GM23338 (cell line): ENCODE measurements at regions not wholly inside any gene's neighbourhood (a gene's known extent, or its start where the extent isn't known, plus 50 kb on each side); places are given as distances from the start of the nearest gene placed in this dataset.

ENCODE experiments used
- ATAC-seq: fragments of 200-7000 bp; cut with Tn5 transposase; 3 replicates; pipeline ENCODE4 v1.9.1; 2020
- DNase-seq: peaks from one replicate; pipeline ENCODE4 v3.0.0-alpha.2; 2015; ENCODE audit warnings: low spot score
- H2AFZ ChIP-seq: fragments of 200-600 bp; sonication (generic); 2 replicates; pipeline ENCODE4 v1.8.0; 2016; ENCODE audit warnings: antibody characterized with exemption, mild to moderate bottlenecking, moderate library complexity
- H3F3A ChIP-seq: fragments of 200-600 bp; sonication (generic); replicated peaks from 2 replicates; pipeline ENCODE4 v1.8.0; 2017; ENCODE audit warnings: antibody characterized with exemption, mixed run types, low read depth
- H3K27ac ChIP-seq: fragments of 200-600 bp; sonication (generic); 2 replicates; pipeline ENCODE4 v1.6.1; 2016; ENCODE audit warnings: low read depth
- H3K27me3 ChIP-seq: fragments of 200-600 bp; sonication (generic); 2 replicates; pipeline ENCODE4 v1.8.0; 2016; ENCODE audit warnings: mild to moderate bottlenecking, mixed run types, moderate library complexity; ENCODE audit not compliant: insufficient read depth
- H3K36me3 ChIP-seq: fragments of 200-600 bp; sonication (generic); 2 replicates; pipeline ENCODE4 v1.8.0; 2016; ENCODE audit warnings: mild to moderate bottlenecking; ENCODE audit not compliant: insufficient read depth
- H3K4me1 ChIP-seq: fragments of 200-600 bp; sonication (generic); 2 replicates; pipeline ENCODE4 v1.8.0; 2016; ENCODE audit warnings: mild to moderate bottlenecking, moderate library complexity; ENCODE audit not compliant: insufficient read depth
- H3K4me2 ChIP-seq: fragments of 200-600 bp; sonication (generic); 2 replicates; pipeline ENCODE4 v1.7.1; 2017; ENCODE audit warnings: mixed run types
- H3K4me3 ChIP-seq: fragments of 200-600 bp; sonication (generic); 2 replicates; pipeline ENCODE4 v1.6.1; 2016; ENCODE audit warnings: mixed run types
- H3K79me2 ChIP-seq: fragments of 200-600 bp; sonication (generic); replicated peaks from 2 replicates; pipeline ENCODE4 v1.8.0; 2017; ENCODE audit warnings: mild to moderate bottlenecking; ENCODE audit not compliant: insufficient read depth
- H3K9me2 ChIP-seq: fragments of 200-600 bp; sonication (generic); 2 replicates; pipeline ENCODE4 v1.8.0; 2017; ENCODE audit not compliant: insufficient read depth
- H4K20me1 ChIP-seq: fragments of 200-600 bp; sonication (generic); replicated peaks from 2 replicates; pipeline ENCODE4 v1.8.0; 2017; ENCODE audit warnings: mild to moderate bottlenecking; ENCODE audit not compliant: insufficient read depth
- H3K27ac Mint-ChIP-seq: 2 replicates; pipeline ENCODE4 v1.8.0; 2020; ENCODE audit warnings: inconsistent platforms, mild to moderate bottlenecking, moderate library complexity, mixed read lengths
- H3K27me3 Mint-ChIP-seq: 3 replicates; pipeline ENCODE4 v1.8.0; 2022; ENCODE audit warnings: low read depth, mild to moderate bottlenecking, moderate library complexity, mixed read lengths, inconsistent platforms; ENCODE audit not compliant: insufficient read depth, poor library complexity
- H3K36me3 Mint-ChIP-seq: 3 replicates; pipeline ENCODE4 v1.8.0; 2021; ENCODE audit warnings: low read depth, mild to moderate bottlenecking, inconsistent platforms, moderate library complexity, mixed read lengths
- H3K4me1 Mint-ChIP-seq: 3 replicates; pipeline ENCODE4 v1.8.0; 2020; ENCODE audit warnings: mild to moderate bottlenecking, inconsistent platforms, mixed read lengths
- H3K4me3 Mint-ChIP-seq: 3 replicates; pipeline ENCODE4 v1.8.0; 2021; ENCODE audit warnings: moderate library complexity, mild to moderate bottlenecking, inconsistent platforms, mixed read lengths
- H3K9me3 Mint-ChIP-seq: 3 replicates; pipeline ENCODE4 v1.8.0; 2020; ENCODE audit warnings: moderate library complexity, mild to moderate bottlenecking, inconsistent platforms, mixed read lengths
- CREB1 ChIP-seq: fragments of 250-450 bp; sonication (Bioruptor Pico); IDR thresholded peaks from 2 replicates; pipeline ENCODE4 v1.5.0; 2020; ENCODE audit warnings: low read depth, mild to moderate bottlenecking, moderate library complexity
- EZH2 ChIP-seq: fragments of 200-600 bp; sonication (generic); IDR thresholded peaks from one replicate; pipeline ENCODE4 v1.8.0; 2017; ENCODE audit warnings: antibody characterized with exemption, mild to moderate bottlenecking, low read depth; ENCODE audit not compliant: unreplicated experiment
- EZH2phosphoT487 ChIP-seq: fragments of 200-600 bp; sonication (generic); IDR thresholded peaks from one replicate; pipeline ENCODE4 v1.8.1; 2018; ENCODE audit warnings: antibody characterized with exemption; ENCODE audit not compliant: unreplicated experiment
- JUNB ChIP-seq: IDR thresholded peaks from one replicate; pipeline ENCODE4 v1.6.1; 2016; ENCODE audit warnings: antibody characterized with exemption; ENCODE audit not compliant: unreplicated experiment
- NANOG ChIP-seq: IDR thresholded peaks from 2 replicates; pipeline ENCODE4 v1.6.1; 2016; ENCODE audit warnings: antibody characterized with exemption, borderline replicate concordance
- POLR2AphosphoS5 ChIP-seq: IDR thresholded peaks from 2 replicates; pipeline ENCODE4 v1.6.1; 2016; ENCODE audit warnings: antibody characterized with exemption, low read depth
- STAT1 ChIP-seq: IDR thresholded peaks from one replicate; pipeline ENCODE4 v1.6.1; 2016; ENCODE audit warnings: antibody characterized with exemption; ENCODE audit not compliant: unreplicated experiment
- ZNF114 ChIP-seq: fragments of 250-450 bp; sonication (Bioruptor Pico); IDR thresholded peaks from 2 replicates; pipeline ENCODE4 v1.5.0; 2020; ENCODE audit warnings: mild to moderate bottlenecking, moderate library complexity
- ZNF331 ChIP-seq: fragments of 250-450 bp; sonication (Bioruptor Pico); IDR thresholded peaks from 2 replicates; pipeline ENCODE4 v1.5.0; 2020; ENCODE audit warnings: low read depth, mild to moderate bottlenecking, moderate library complexity
- TF ChIP-seq, protein P1 (sequence below): fragments of 250-450 bp; sonication (Bioruptor Pico); IDR thresholded peaks from 2 replicates; pipeline ENCODE4 v1.5.0; 2020; ENCODE audit warnings: mild to moderate bottlenecking, moderate library complexity
- TF ChIP-seq, protein P2 (sequence below): IDR thresholded peaks from one replicate; pipeline ENCODE4 v1.6.1; 2018; ENCODE audit warnings: antibody characterized with exemption; ENCODE audit not compliant: unreplicated experiment
- TF ChIP-seq, protein P3 (sequence below), 2 experiments: fragments of 200-600 bp in 1 of 2; sonication (generic) in 1 of 2; conservative IDR thresholded peaks; 2 replicates each; pipeline versions ENCODE4 v1.5.1 to v1.6.1; 2016 to 2017; ENCODE audit warnings: antibody characterized with exemption in 2 of 2, low read depth in 2 of 2, mild to moderate bottlenecking in 2 of 2, moderate library complexity in 1 of 2
- TF ChIP-seq, protein P4 (sequence below): IDR thresholded peaks from 2 replicates; pipeline ENCODE4 v1.6.1; 2016; ENCODE audit warnings: antibody characterized with exemption

DNA sequence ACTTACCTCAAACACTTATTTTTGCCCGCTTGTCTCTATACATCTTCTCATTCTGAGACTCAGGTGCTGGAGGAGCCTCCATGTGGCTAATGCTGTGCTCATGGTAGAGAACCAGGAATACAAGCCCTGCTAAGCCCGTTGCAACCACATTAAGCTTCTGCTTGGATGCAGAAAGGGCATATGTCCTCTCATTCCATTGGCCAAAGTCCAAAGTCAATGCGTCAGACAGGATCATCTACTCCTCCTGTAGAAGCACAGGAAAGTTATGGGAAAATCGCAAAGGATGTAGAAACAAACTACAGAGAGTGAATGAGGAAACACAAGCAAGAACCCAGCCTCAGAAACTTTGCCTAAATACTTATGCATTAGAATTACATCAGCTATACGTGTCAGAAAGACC lies 124.5 kb upstream of the AGA start:
- H4K20me1 ChIP-seq: no peaks in the 10 kb centered on the region
- no peak overlapping the region for H3K4me2 ChIP-seq
- Mint-ChIP-seq H3K36me3 (no peaks in the 10 kb centered on the region; the same call in 1 of the 3 replicates), H3K4me3 (no peak overlapping the region), H3K27ac (no peak overlapping the region), H3K4me1 (peaks cover 6% of the 10 kb centered on the region; the same call in 2 of the 3 replicates), H3K9me3 (no peaks in the 10 kb centered on the region), H3K27me3 (no peaks in the 10 kb centered on the region)
- H3F3A ChIP-seq: no peaks in the 10 kb centered on the region
- ATAC-seq: no peak
- H2AFZ ChIP-seq: no peak overlapping the region
- H3K4me1 ChIP-seq: no peaks in the 10 kb centered on the region
- H3K27ac ChIP-seq: no peak overlapping the region
- no peak for TF ChIP-seq ZNF114
- no peak for TF ChIP-seq EZH2
- TF ChIP-seq EZH2phosphoT487: no peak
- TF ChIP-seq, protein P1, sequence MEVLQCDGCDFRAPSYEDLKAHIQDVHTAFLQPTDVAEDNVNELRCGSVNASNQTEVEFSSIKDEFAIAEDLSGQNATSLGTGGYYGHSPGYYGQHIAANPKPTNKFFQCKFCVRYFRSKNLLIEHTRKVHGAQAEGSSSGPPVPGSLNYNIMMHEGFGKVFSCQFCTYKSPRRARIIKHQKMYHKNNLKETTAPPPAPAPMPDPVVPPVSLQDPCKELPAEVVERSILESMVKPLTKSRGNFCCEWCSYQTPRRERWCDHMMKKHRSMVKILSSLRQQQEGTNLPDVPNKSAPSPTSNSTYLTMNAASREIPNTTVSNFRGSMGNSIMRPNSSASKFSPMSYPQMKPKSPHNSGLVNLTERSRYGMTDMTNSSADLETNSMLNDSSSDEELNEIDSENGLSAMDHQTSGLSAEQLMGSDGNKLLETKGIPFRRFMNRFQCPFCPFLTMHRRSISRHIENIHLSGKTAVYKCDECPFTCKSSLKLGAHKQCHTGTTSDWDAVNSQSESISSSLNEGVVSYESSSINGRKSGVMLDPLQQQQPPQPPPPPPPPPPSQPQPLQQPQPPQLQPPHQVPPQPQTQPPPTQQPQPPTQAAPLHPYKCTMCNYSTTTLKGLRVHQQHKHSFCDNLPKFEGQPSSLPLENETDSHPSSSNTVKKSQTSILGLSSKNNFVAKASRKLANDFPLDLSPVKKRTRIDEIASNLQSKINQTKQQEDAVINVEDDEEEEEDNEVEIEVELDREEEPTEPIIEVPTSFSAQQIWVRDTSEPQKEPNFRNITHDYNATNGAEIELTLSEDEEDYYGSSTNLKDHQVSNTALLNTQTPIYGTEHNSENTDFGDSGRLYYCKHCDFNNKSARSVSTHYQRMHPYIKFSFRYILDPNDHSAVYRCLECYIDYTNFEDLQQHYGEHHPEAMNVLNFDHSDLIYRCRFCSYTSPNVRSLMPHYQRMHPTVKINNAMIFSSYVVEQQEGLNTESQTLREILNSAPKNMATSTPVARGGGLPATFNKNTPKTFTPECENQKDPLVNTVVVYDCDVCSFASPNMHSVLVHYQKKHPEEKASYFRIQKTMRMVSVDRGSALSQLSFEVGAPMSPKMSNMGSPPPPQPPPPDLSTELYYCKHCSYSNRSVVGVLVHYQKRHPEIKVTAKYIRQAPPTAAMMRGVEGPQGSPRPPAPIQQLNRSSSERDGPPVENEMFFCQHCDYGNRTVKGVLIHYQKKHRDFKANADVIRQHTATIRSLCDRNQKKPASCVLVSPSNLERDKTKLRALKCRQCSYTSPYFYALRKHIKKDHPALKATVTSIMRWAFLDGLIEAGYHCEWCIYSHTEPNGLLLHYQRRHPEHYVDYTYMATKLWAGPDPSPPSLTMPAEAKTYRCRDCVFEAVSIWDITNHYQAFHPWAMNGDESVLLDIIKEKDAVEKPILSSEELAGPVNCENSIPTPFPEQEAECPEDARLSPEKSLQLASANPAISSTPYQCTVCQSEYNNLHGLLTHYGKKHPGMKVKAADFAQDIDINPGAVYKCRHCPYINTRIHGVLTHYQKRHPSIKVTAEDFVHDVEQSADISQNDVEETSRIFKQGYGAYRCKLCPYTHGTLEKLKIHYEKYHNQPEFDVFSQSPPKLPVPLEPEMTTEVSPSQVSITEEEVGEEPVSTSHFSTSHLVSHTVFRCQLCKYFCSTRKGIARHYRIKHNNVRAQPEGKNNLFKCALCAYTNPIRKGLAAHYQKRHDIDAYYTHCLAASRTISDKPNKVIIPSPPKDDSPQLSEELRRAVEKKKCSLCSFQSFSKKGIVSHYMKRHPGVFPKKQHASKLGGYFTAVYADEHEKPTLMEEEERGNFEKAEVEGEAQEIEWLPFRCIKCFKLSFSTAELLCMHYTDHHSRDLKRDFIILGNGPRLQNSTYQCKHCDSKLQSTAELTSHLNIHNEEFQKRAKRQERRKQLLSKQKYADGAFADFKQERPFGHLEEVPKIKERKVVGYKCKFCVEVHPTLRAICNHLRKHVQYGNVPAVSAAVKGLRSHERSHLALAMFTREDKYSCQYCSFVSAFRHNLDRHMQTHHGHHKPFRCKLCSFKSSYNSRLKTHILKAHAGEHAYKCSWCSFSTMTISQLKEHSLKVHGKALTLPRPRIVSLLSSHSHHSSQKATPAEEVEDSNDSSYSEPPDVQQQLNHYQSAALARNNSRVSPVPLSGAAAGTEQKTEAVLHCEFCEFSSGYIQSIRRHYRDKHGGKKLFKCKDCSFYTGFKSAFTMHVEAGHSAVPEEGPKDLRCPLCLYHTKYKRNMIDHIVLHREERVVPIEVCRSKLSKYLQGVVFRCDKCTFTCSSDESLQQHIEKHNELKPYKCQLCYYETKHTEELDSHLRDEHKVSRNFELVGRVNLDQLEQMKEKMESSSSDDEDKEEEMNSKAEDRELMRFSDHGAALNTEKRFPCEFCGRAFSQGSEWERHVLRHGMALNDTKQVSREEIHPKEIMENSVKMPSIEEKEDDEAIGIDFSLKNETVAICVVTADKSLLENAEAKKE (CRISPR knock-in tag): no peak
- TF ChIP-seq, protein P2, sequence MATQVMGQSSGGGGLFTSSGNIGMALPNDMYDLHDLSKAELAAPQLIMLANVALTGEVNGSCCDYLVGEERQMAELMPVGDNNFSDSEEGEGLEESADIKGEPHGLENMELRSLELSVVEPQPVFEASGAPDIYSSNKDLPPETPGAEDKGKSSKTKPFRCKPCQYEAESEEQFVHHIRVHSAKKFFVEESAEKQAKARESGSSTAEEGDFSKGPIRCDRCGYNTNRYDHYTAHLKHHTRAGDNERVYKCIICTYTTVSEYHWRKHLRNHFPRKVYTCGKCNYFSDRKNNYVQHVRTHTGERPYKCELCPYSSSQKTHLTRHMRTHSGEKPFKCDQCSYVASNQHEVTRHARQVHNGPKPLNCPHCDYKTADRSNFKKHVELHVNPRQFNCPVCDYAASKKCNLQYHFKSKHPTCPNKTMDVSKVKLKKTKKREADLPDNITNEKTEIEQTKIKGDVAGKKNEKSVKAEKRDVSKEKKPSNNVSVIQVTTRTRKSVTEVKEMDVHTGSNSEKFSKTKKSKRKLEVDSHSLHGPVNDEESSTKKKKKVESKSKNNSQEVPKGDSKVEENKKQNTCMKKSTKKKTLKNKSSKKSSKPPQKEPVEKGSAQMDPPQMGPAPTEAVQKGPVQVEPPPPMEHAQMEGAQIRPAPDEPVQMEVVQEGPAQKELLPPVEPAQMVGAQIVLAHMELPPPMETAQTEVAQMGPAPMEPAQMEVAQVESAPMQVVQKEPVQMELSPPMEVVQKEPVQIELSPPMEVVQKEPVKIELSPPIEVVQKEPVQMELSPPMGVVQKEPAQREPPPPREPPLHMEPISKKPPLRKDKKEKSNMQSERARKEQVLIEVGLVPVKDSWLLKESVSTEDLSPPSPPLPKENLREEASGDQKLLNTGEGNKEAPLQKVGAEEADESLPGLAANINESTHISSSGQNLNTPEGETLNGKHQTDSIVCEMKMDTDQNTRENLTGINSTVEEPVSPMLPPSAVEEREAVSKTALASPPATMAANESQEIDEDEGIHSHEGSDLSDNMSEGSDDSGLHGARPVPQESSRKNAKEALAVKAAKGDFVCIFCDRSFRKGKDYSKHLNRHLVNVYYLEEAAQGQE: no peak
- TF ChIP-seq, protein P3, sequence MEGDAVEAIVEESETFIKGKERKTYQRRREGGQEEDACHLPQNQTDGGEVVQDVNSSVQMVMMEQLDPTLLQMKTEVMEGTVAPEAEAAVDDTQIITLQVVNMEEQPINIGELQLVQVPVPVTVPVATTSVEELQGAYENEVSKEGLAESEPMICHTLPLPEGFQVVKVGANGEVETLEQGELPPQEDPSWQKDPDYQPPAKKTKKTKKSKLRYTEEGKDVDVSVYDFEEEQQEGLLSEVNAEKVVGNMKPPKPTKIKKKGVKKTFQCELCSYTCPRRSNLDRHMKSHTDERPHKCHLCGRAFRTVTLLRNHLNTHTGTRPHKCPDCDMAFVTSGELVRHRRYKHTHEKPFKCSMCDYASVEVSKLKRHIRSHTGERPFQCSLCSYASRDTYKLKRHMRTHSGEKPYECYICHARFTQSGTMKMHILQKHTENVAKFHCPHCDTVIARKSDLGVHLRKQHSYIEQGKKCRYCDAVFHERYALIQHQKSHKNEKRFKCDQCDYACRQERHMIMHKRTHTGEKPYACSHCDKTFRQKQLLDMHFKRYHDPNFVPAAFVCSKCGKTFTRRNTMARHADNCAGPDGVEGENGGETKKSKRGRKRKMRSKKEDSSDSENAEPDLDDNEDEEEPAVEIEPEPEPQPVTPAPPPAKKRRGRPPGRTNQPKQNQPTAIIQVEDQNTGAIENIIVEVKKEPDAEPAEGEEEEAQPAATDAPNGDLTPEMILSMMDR (conservative IDR thresholded peaks at IDR 0.05; ENCODE audit: low read depth in 2 of 2): no peak
- no peak for TF ChIP-seq JUNB
- TF ChIP-seq, protein P4, sequence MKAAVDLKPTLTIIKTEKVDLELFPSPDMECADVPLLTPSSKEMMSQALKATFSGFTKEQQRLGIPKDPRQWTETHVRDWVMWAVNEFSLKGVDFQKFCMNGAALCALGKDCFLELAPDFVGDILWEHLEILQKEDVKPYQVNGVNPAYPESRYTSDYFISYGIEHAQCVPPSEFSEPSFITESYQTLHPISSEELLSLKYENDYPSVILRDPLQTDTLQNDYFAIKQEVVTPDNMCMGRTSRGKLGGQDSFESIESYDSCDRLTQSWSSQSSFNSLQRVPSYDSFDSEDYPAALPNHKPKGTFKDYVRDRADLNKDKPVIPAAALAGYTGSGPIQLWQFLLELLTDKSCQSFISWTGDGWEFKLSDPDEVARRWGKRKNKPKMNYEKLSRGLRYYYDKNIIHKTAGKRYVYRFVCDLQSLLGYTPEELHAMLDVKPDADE: no peak
- TF ChIP-seq NANOG: no peak
- no peak for TF ChIP-seq ZNF331
- no peak for TF ChIP-seq CREB1 (CRISPR knock-in tag)
- TF ChIP-seq STAT1: no peak
- TF ChIP-seq POLR2AphosphoS5: no peak
- H3K79me2 ChIP-seq: no peaks in the 10 kb centered on the region
- no peaks in the 10 kb centered on the region for H3K27me3 ChIP-seq
- H3K4me3 ChIP-seq: no peak overlapping the region
- no peaks in the 10 kb centered on the region for H3K36me3 ChIP-seq
- no peaks in the 10 kb centered on the region; the same call in 1 of the 2 replicates for H3K9me2 ChIP-seq
- no peak for DNase-seq
